ACC112 (cell line): ENCODE measurements at regions not wholly inside any gene's neighbourhood (a gene's known extent, or its start where the extent isn't known, plus 50 kb on each side); places are given as distances from the start of the nearest gene placed in this dataset.
"Not testable (repeated sequence)": the region's sequence is repeated elsewhere in the genome, so short reads cannot be mapped to it uniquely, and the experiment has no call there.

Source experiments
- H2AFZ ChIP-seq: fragments of 200-600 bp; sonication (generic); one replicate; pipeline ENCODE4 v1.6.0; 2017; ENCODE audit warnings: antibody characterized with exemption, low read length; ENCODE audit not compliant: unreplicated experiment
- H3K27ac ChIP-seq: fragments of 200-600 bp; sonication (generic); 2 replicates; pipeline ENCODE4 v1.5.1; 2014; ENCODE audit warnings: low read depth, mild to moderate bottlenecking, antibody characterized with exemption, low read length, moderate library complexity
- H3K27me3 ChIP-seq: fragments of 200-600 bp; sonication (generic); 2 replicates; pipeline ENCODE4 v1.6.1; 2014; ENCODE audit warnings: mild to moderate bottlenecking, antibody characterized with exemption, low read length, moderate library complexity, mixed read lengths; ENCODE audit not compliant: insufficient read depth
- H3K36me3 ChIP-seq: fragments of 200-600 bp; sonication (generic); 2 replicates; pipeline ENCODE4 v1.6.1; 2016; ENCODE audit warnings: mild to moderate bottlenecking, antibody characterized with exemption, low read length, moderate library complexity, mixed read lengths; ENCODE audit not compliant: insufficient read depth
- H3K4me1 ChIP-seq: fragments of 200-600 bp; sonication (generic); one replicate; pipeline ENCODE4 v1.6.1; 2016; ENCODE audit warnings: low read length, mixed read lengths; ENCODE audit not compliant: insufficient read depth, unreplicated experiment, control insufficient read depth
- H3K4me3 ChIP-seq: fragments of 200-600 bp; sonication (generic); 2 replicates; pipeline ENCODE4 v1.5.1; 2014; ENCODE audit warnings: mild to moderate bottlenecking, low read depth, low read length
- H3K79me2 ChIP-seq: fragments of 200-600 bp; sonication (generic); one replicate; pipeline ENCODE4 v1.6.0; 2016; ENCODE audit warnings: low read length; ENCODE audit not compliant: control insufficient read depth, unreplicated experiment, insufficient read depth

GRCh38 chr1:67931198-67931597, 97.9 kb upstream of the GNG12 start:
- Histone ChIP-seq H3K27me3 (no peaks in the 10 kb centered on the region), H3K4me1 (no peaks in the 10 kb centered on the region), H3K36me3 (no peaks in the 10 kb centered on the region), H3K27ac (no peak overlapping the region), H2AFZ (no peak overlapping the region), H3K79me2 (no peaks in the 10 kb centered on the region), H3K4me3 (no peak overlapping the region)

GRCh38 chr1:67923074-67923473, 89.8 kb upstream of the GNG12 start:
- no peaks in the 10 kb centered on the region for H3K79me2 ChIP-seq
- H3K27ac ChIP-seq, result no peak overlapping the region
- no peak overlapping the region for H2AFZ ChIP-seq
- no peak overlapping the region for H3K4me3 ChIP-seq
- H3K27me3 ChIP-seq, result no peaks in the 10 kb centered on the region
- no peaks in the 10 kb centered on the region for H3K36me3 ChIP-seq
- no peaks in the 10 kb centered on the region for H3K4me1 ChIP-seq

DNA sequence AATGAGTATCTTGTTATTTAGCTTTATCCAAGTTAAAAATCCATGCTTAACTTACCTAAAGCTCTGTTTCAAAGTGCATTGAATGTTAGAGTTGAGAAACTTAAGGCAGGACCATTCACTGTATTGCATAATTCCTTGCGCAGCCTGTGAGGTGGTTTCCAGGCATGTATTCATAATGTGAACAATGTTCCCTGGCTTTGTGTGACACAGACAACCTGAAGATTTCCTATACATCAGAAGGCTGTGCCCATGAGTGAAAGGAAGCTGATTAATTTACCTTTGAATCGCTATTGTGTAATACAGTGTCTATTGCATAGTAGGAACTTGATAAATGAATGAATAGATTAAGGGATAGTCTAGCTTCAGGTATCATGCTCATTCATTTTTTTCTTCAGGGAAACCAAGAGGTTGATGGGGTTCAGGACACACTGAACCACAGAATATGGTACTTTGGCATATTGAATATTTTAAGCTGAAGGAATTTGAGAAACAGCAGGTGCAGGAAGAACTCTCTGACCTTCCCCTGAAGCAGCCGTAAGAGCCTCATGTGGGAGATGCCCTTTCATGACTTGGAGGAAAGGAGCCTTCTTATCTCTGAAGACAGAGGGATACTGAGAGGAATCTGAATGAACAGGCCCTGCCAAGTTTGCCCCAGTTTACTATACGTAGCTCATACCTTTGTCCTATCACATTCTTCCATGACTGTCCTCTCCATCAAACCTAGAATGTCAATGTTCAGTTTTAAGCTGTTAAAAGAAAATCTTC, 88.6 kb upstream of the GNG12 start:
- no peak overlapping the region for H3K4me3 ChIP-seq
- no peaks in the 10 kb centered on the region for H3K79me2 ChIP-seq
- no peak overlapping the region for H3K27ac ChIP-seq
- H3K27me3 ChIP-seq, result no peaks in the 10 kb centered on the region
- H3K36me3 ChIP-seq, result no peaks in the 10 kb centered on the region
- no peak overlapping the region for H2AFZ ChIP-seq
- no peaks in the 10 kb centered on the region for H3K4me1 ChIP-seq

- no peak overlapping the region for H2AFZ ChIP-seq
- no peaks in the 10 kb centered on the region for H3K27me3 ChIP-seq
- H3K4me1 ChIP-seq, result no peaks in the 10 kb centered on the region
- H3K4me3 ChIP-seq, result no peak overlapping the region
- no peak overlapping the region for H3K27ac ChIP-seq
- H3K36me3 ChIP-seq, result no peaks in the 10 kb centered on the region
- H3K79me2 ChIP-seq, result no peaks in the 10 kb centered on the region
These were observed 86.2 kb upstream of the GNG12 start for GRCh38 chr1:67919274-67920072.

DNA sequence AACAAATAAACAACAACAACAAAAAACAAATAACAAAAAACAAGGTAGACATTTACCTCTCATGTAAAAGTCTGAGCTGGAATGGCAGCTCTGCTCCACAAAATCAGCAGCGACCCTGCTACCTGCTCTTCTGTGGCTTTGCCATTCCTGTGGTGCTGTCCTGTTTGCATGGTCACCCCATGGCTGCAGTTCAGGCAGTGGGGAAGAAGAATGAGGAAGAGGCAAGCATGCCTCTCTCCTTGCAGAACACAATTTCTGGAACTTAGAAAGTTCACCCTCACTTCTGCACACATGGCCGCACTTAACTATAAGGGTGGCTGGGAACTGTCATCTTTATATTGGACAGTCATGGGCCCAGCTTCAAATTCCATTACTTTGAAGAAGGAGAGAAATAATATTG, 84.8 kb upstream of the GNG12 start:
- Histone ChIP-seq H3K27me3 (no peaks in the 10 kb centered on the region), H3K79me2 (no peaks in the 10 kb centered on the region), H2AFZ (no peak overlapping the region), H3K27ac (no peak overlapping the region), H3K4me1 (no peaks in the 10 kb centered on the region), H3K4me3 (no peak overlapping the region), H3K36me3 (no peaks in the 10 kb centered on the region)

DNA sequence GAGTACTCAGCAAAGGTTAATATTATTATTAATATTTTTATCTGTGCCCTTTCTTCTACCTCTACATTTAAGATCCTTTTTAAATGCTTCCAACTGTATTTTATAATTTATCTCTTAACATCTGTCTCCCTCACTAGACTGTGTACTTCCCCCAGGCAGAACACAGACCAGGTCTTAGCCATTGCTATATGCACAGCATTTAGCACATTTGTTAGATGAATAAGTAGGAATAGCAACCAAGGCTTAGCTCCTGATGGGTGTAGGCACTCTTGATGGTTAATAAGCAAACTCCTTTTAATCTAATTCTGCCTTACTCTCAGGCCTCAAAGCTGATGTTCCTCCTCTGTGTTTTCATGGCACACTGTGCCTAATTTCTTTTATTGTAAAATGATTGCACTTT, 83.7 kb upstream of the GNG12 start:
- Histone ChIP-seq H3K4me3 (no peak overlapping the region), H3K27ac (no peak overlapping the region), H3K4me1 (no peaks in the 10 kb centered on the region), H2AFZ (no peak overlapping the region), H3K36me3 (no peaks in the 10 kb centered on the region), H3K79me2 (no peaks in the 10 kb centered on the region), H3K27me3 (no peaks in the 10 kb centered on the region)

DNA sequence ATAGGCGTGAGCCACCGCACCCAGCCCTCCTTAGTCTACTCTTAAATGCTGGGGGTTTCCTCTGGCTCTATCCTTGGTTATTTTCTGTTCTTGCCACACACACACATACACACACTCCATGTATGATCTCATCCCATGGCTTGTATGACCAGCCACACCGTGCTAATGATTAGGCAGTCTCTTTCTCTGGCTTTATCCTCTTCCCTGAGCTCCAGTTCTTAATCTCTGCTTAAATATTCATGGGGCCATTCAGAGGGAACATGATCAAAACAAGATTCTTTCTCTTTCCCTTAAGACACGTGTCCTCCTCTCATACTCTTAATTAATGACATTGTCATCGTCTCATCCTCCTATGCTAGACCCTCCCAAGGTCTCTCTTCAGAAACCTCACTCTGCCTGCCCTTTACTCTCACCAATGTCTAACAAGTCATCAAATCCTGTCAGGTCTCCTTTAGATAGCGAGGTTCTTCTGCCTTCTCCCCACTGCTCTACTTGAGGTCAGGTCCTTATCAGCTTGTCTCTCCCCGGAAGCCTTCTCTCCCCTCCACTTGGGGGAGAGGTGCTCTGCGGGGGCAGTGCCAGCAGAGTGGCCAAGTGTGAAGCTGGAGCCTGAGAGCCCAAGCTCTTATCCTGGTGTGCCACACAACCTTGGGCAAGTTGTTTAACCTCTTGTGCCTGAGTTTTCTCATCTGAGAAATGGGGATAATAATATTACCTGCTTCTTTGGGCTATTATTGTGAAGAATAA, 83.0 kb upstream of the GNG12 start:
- Histone ChIP-seq H2AFZ (no peak overlapping the region), H3K36me3 (no peaks in the 10 kb centered on the region), H3K27ac (no peak overlapping the region), H3K79me2 (no peaks in the 10 kb centered on the region), H3K4me3 (no peak overlapping the region), H3K27me3 (no peaks in the 10 kb centered on the region), H3K4me1 (no peaks in the 10 kb centered on the region)

DNA sequence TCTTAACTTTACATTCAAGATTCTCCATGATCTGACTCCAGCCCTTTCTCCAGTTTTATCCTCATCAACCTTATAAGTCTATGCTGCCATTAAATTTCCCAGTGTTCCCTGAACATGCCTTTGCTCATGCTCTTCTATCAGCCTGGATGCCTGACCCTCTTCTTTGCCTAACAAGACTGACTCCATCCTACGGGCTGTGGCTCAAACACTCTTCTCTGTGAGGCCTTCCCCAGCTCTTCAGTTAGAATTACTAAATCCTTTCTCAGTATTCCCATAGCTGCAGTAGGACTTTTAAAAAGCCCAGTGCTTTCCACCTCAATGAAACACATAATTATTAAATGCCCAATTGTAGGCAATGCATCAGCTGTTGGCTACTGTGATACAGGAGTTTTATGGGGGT, 76.5 kb upstream of the GNG12 start:
- Histone ChIP-seq H2AFZ (no peak overlapping the region), H3K36me3 (no peaks in the 10 kb centered on the region)

DNA sequence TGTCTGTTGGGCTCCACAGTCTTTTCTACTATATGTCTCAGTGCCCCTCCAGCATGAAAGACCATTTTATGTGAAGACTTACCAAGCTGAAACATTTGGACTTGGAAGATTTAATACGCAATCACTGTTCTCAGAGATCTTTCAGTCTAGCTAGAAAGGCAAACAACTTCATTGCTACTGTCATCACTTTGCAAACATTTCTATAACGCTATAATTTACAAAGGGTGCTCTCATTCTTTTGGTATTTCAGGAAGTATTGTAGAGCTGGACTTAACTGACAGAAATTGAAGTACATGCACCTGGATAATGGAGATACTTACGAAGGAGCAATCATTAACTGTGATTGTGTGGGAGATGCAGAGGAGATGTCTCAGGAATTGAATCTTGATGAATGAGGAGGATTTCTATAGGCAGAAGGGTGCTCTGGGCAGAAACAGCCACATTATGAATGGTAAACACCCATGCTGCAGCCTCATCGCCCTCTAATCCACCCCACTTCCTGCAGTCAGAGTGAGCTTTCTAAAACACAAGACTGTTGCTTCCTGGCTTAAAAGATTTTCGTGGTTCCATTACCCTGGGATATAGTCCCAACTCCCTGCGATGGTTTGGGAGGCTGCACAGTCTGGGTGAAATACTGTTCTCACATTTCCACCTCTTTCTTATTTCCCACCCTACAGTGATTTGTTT, 75.1 kb upstream of the GNG12 start:
- H3K4me3 ChIP-seq, result no peak overlapping the region
- H3K27me3 ChIP-seq, result no peaks in the 10 kb centered on the region
- no peak overlapping the region for H3K27ac ChIP-seq
- H2AFZ ChIP-seq, result no peak overlapping the region
- H3K36me3 ChIP-seq, result no peaks in the 10 kb centered on the region
- H3K79me2 ChIP-seq, result no peaks in the 10 kb centered on the region
- H3K4me1 ChIP-seq, result no peaks in the 10 kb centered on the region

More for the DNA sequence above, 76.5 kb upstream of the GNG12 start:
- Histone ChIP-seq H3K27me3 (no peaks in the 10 kb centered on the region), H3K79me2 (no peaks in the 10 kb centered on the region), H3K27ac (no peak overlapping the region), H3K4me3 (no peak overlapping the region), H3K4me1 (no peaks in the 10 kb centered on the region)

DNA sequence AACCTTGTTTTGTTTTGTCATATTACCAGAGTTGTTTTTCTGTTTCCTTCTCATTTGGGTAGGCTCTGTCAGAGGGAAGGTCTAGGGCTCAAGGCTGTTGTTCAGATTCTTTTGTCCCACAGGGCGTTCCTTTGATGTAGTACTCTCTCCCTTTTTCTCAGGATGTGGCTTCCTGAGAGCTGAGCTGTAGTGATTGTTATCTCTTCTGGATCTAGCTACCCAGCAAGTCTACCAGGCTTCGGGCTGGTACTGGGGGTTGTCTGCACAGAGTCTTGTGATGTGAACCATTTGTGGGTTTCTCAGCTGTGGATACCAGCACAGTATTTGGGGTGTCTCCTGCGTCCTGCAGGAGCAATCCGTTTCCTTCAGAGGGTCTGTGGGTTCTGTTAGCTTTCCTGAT, 74.2 kb upstream of the GNG12 start:
- H3K4me1 ChIP-seq, H3K27me3 ChIP-seq, H2AFZ ChIP-seq, H3K79me2 ChIP-seq, H3K4me3 ChIP-seq, H3K27ac ChIP-seq, H3K36me3 ChIP-seq: not testable (repeated sequence)
